SU-DHL-6 (cell line): ENCODE measurements at regions not wholly inside any gene's neighbourhood (a gene's known extent, or its start where the extent isn't known, plus 50 kb on each side); places are given as distances from the start of the nearest gene placed in this dataset.

ENCODE experiments used
- H2AFZ ChIP-seq: fragments of 200-600 bp; sonication (generic); 2 replicates; pipeline ENCODE4 v1.6.1; 2014; ENCODE audit warnings: low read depth, mild to moderate bottlenecking, moderate library complexity, mixed read lengths, antibody characterized with exemption, low read length; ENCODE audit not compliant: severe bottlenecking
- H3F3A ChIP-seq: fragments of 200-600 bp; shearing (Covaris generic); 2 replicates; pipeline ENCODE4 v1.6.0; 2016; ENCODE audit warnings: antibody characterized with exemption, mild to moderate bottlenecking; ENCODE audit not compliant: insufficient read depth
- H3K27ac ChIP-seq: fragments of 200-600 bp; sonication (generic); 2 replicates; pipeline ENCODE4 v1.5.1; 2016; ENCODE audit warnings: low read depth, mild to moderate bottlenecking, low read length, moderate library complexity, mixed read lengths
- H3K27me3 ChIP-seq: fragments of 200-600 bp; sonication (generic), shearing (Covaris generic); 2 replicates; pipeline ENCODE4 v1.6.0; 2014; ENCODE audit warnings: mild to moderate bottlenecking, low read length
- H3K36me3 ChIP-seq: fragments of 200-600 bp; sonication (generic); 2 replicates; pipeline ENCODE4 v1.6.1; 2014; ENCODE audit warnings: mild to moderate bottlenecking, low read length, mixed read lengths
- H3K4me2 ChIP-seq: fragments of 300-600, 200-600 bp; shearing (Covaris generic), sonication (generic); 2 replicates; pipeline ENCODE4 v1.6.0; 2014; ENCODE audit warnings: low read length, low read depth, mild to moderate bottlenecking; ENCODE audit not compliant: poor library complexity, severe bottlenecking
- H3K4me3 ChIP-seq: fragments of 200-600 bp; sonication (generic); 2 replicates; pipeline ENCODE4 v1.5.1; 2014; ENCODE audit warnings: antibody characterized with exemption, low read length, mild to moderate bottlenecking, mixed read lengths; ENCODE audit not compliant: insufficient read depth, poor library complexity, severe bottlenecking
- H3K79me2 ChIP-seq: fragments of 200-600 bp; sonication (generic); 2 replicates; pipeline ENCODE4 v1.6.1; 2014; ENCODE audit warnings: mild to moderate bottlenecking, low read length, moderate library complexity; ENCODE audit not compliant: insufficient read depth
- H3K9ac ChIP-seq: fragments of 200-600 bp; sonication (generic); 2 replicates; pipeline ENCODE4 v1.7.0; 2014; ENCODE audit warnings: mild to moderate bottlenecking, low read length
- H3K9me2 ChIP-seq: fragments of 200-600 bp; sonication (generic); replicated peaks from 2 replicates; pipeline ENCODE4 v1.6.1; 2014; ENCODE audit warnings: low read length; ENCODE audit not compliant: insufficient read depth
- H3K9me3 ChIP-seq: fragments of 200-600 bp; sonication (generic); 2 replicates; pipeline ENCODE4 v1.6.1; 2014; ENCODE audit warnings: low read length, mixed read lengths; ENCODE audit not compliant: insufficient read depth
- H4K20me1 ChIP-seq: fragments of 200-600 bp; sonication (generic); 2 replicates; pipeline ENCODE4 v1.6.1; 2014; ENCODE audit warnings: low read depth, mild to moderate bottlenecking, antibody characterized with exemption, low read length, moderate library complexity, mixed read lengths
- CTCF ChIP-seq: fragments of 200-600 bp; sonication (generic); IDR thresholded peaks from one replicate; pipeline ENCODE4 v1.5.1; 2017; ENCODE audit warnings: antibody characterized with exemption, mild to moderate bottlenecking, low read length, moderate library complexity; ENCODE audit not compliant: insufficient read depth, poor library complexity, severe bottlenecking
- EZH2phosphoT487 ChIP-seq: fragments of 200-600 bp; sonication (generic), shearing (Covaris generic); conservative IDR thresholded peaks from 2 replicates; pipeline ENCODE4 v1.6.1; 2018; ENCODE audit warnings: mild to moderate bottlenecking, antibody characterized with exemption, low read length, moderate library complexity, mixed read lengths

- Histone ChIP-seq H3K27me3 (no peaks in the 10 kb centered on the region), H3K9me3 (no peaks in the 10 kb centered on the region), H3K27ac (no peak overlapping the region), H3K9me2 (no peaks in the 10 kb centered on the region), H4K20me1 (no peaks in the 10 kb centered on the region), H2AFZ (no peak overlapping the region), H3K4me2 (no peak overlapping the region), H3K36me3 (no peaks in the 10 kb centered on the region), H3F3A (no peaks in the 10 kb centered on the region), H3K79me2 (no peaks in the 10 kb centered on the region), H3K9ac (no peak overlapping the region), H3K4me3 (no peak overlapping the region)
- no peak for TF ChIP-seq EZH2phosphoT487
- TF ChIP-seq CTCF, result no peak
These were observed 404.7 kb upstream of the GNPDA2 start for GRCh38 chr4:45131020-45131419.

DNA sequence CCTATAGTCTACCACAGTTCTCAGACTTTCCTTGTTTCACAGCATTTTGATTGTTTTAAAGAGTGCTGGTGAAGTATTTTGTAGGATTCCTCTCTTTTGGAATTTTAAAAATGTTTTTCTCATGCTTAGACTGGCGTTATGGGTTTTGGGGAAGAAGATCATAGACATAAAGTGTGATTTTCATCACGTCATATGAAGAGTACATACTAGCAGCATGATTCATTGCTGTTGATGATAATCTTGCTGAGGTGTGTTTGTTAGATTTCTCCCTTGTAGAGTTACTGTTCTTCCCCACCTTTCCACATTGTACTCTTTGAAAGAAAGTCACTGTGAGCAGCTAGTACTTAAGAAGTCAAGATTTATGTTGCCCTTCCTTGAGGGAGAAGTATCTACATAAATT, 396.1 kb upstream of the GNPDA2 start:
- Histone ChIP-seq H4K20me1 (no peaks in the 10 kb centered on the region), H3K27ac (no peak overlapping the region), H3K9ac (no peak overlapping the region), H2AFZ (no peak overlapping the region), H3K36me3 (no peaks in the 10 kb centered on the region), H3K79me2 (no peaks in the 10 kb centered on the region), H3K27me3 (no peaks in the 10 kb centered on the region), H3K4me2 (no peak overlapping the region), H3F3A (no peaks in the 10 kb centered on the region), H3K4me3 (no peak overlapping the region), H3K9me3 (no peaks in the 10 kb centered on the region), H3K9me2 (no peaks in the 10 kb centered on the region)
- no peak for TF ChIP-seq CTCF
- no peak for TF ChIP-seq EZH2phosphoT487

- Histone ChIP-seq H3K4me2 (no peak overlapping the region), H3K9ac (no peak overlapping the region), H3K79me2 (no peaks in the 10 kb centered on the region), H4K20me1 (no peaks in the 10 kb centered on the region), H3K4me3 (no peak overlapping the region), H3K9me2 (no peaks in the 10 kb centered on the region), H3K9me3 (no peaks in the 10 kb centered on the region), H2AFZ (no peak overlapping the region), H3K36me3 (no peaks in the 10 kb centered on the region), H3F3A (no peaks in the 10 kb centered on the region), H3K27ac (no peak overlapping the region), H3K27me3 (no peaks in the 10 kb centered on the region)
- TF ChIP-seq EZH2phosphoT487 (no peak), CTCF (no peak)
These were observed 395.1 kb upstream of the GNPDA2 start for GRCh38 chr4:45121426-45121975.
